ENCODE measurements at regions not wholly inside any gene's neighbourhood (a gene's known extent, or its start where the extent isn't known, plus 50 kb on each side); places are given as distances from the start of the nearest gene placed in this dataset.
"Not testable (repeated sequence)": the region's sequence is repeated elsewhere in the genome, so short reads cannot be mapped to it uniquely, and the experiment has no call there.

GRCh38 chr16:5928476-5929065 lies 831.0 kb upstream of the EEF2KMT start:
- DNase-seq, result no peak

- no peak for DNase-seq
Observed at GRCh38 chr16:5925850-5926249, 828.3 kb upstream of the EEF2KMT start.

DNA sequence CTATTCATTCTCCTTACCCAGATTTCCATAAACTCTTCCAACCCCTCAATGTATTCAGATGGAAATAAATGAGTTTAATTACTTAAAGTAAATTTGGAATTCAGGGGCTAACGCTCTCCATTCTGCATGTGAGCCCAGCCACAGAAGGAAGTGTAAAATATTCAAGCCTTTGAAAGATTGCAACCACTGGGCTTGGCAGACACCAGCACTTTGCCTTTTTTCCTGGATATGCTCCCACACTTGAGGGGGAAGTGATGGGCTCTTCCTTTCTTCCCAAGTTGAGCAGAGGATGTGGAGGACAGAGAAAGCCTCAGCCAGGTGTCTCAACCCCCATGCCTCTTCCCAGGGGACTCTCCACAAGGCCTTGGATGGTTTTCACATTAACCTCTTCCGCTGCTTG lies 825.1 kb upstream of the EEF2KMT start:
- no peak for DNase-seq

DNA sequence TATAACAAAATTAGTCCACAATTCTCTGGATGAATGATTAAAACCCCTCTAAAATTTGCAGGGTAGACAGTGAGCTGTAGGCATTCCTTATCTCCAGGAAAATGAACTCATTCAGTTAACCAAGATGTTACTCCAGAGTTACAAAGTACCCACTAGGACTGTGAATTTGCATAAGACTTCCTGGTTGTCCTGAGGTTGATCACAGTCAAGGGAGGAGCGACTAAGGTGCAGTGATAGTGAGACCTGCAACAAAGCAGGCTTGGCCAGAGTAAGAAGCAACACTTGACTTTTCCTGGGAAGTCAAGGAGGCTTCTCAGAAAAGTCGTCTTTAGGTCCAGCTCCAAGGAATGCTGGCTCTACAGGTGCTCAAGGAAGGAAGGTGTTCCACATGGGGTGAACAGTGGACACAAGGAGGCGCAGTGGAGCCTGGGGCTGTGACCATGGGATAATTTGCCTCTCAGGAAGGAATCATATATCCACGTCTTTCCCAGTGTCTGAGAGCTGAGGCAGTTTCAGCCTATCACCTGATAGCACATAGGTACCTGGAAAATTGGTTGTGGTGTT lies 821.1 kb upstream of the EEF2KMT start:
- DNase-seq, result no peak

DNA sequence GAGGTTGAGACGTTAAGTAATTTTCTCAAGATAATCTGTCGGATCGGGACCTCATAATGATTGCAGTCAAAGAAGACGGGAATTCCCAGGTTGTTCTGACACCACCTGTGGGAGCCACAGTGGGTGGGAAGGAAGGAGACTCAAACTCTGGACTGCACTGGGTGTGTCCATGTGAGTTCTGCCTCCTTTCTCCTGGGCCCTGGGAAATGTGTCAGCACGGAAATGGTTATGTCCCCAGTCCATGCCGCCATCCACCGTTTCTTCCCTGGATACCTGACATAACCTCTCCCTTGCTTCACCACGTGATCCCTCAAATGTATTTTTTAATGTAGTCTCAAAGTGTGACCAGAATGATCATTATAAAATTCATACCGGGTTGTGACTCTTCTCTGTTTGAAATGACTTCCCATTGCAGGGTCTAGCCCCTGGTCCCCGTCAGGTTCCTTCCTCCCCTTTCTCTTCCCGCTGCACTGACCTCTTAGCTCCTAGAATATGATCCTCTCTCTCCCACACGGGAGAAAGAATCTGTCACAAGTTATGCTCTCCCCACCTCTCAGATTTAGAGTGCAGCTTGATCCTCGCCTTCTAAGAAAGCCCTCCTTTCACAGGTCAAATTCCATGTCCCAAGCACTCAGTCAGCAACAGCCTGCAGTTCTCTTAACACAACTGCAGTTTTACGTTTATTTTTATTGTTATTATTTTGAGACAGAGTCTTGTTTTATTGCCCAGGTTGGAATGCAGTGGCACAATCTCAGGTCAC lies 820.0 kb upstream of the EEF2KMT start:
- no peak for DNase-seq

- no peak for DNase-seq
Observed at GRCh38 chr16:5916711-5917191, 819.2 kb upstream of the EEF2KMT start.

GRCh38 chr16:5911241-5911640 lies 813.6 kb upstream of the EEF2KMT start:
- no peak for DNase-seq

- not testable (repeated sequence) for DNase-seq
Observed at GRCh38 chr16:5909556-5909955, 812.0 kb upstream of the EEF2KMT start.

- no peak for DNase-seq
Observed at GRCh38 chr16:5907544-5907943, 809.9 kb upstream of the EEF2KMT start.

GRCh38 chr16:5906351-5906750 lies 808.8 kb upstream of the EEF2KMT start:
- DNase-seq, result no peak

- DNase-seq, result no peak
Observed at GRCh38 chr16:5905935-5906334, 808.3 kb upstream of the EEF2KMT start.

DNA sequence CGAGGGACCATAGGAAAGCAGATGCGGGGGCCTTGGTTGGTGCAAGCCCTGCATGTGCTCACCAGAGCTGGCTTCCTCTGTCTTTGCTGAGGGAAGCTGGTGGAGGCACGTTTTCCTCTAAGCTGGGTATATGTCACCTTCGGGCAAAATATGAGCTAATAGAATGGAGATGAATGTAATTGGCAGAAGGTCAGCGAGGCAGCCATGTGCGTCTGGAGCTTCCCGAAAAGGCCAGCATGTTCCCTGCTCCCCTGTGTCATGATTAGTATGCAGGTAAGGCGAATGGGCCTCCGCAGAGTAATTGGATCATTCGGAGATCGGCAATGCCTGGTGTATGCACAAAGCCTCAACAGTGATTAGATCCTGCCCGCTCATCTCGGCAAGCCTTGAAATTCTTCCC lies 806.2 kb upstream of the EEF2KMT start:
- DNase-seq, result no peak

DNA sequence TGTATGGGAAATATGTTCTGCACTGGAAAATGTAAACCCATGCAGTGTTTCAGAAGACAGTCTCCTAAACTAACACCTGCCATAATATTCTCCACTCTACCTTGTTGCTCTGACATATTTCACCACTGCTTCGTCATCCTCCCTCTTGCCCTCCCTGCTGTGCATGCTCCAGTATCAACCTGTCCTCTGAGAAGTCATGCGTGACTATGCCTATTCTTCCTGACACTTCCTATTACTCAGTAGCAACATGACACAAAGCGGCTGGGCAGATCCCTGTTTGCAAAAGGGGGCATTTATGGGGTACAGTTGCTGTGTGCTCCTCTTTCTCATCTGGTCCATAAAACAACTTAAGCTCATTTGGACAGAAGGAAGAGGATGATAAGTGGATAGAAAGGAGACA lies 805.6 kb upstream of the EEF2KMT start:
- DNase-seq, result no peak

GRCh38 chr16:5900046-5900445 lies 802.5 kb upstream of the EEF2KMT start:
- DNase-seq, result no peak

DNA sequence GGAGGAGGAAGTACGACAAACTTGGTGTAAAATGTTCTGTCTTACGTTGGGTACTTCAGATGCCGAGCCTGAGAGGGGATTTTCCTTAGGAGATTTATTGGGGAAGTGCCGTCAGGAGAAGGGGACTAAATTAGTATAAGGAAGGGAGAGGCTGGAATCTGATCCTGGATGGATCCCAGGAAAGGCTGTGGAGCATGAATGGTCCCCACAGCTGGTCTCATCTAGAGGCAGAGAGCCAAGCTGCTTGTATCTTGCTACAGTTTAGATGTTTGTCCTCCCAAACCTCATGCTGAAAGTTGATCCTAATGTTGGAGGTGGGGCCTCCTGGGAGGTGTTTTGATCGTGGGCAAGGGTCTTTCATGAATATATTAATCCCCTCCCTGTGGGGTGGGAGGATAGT lies 798.4 kb upstream of the EEF2KMT start:
- DNase-seq, result no peak

DNA sequence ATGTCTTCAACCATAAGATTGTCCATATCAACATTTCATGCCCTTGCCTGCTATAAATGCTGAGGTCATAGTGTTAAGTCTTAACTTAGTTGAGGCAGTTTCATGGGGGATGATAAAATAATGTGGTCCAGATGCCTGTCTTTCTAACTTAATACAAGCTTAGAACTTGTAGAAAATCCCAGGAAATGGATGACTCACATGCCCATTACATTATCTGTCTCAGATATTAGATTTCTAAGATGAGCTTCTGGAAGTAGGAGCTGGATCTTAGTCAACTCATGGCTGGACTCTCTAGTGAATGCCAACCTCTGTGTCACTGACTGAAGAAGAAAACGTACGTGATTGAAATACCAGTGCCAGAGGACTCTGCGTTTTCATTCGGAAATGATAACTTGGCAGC lies 797.5 kb upstream of the EEF2KMT start:
- no peak for DNase-seq

DNA sequence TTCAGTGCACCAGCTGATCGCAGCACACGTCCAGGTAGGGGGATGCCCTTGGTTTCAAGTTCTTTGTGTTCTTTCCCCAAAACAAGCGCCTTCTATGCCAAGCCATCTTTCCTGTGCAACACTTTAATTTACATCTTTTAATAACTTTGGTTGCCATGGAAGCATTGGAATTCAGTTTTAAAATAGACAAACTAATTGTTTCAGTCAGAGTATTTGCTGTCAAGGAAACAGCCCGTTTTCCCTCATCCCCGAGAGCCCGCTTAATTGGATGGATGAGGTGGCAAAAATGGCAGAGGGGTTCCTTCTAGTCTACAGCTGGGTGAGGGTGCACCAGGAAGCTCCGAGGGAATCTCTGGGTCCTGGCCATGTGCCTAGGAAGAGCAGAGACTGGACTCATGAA lies 793.7 kb upstream of the EEF2KMT start:
- no peak for DNase-seq

- no peak for DNase-seq
Observed at GRCh38 chr16:5885521-5885920, 787.9 kb upstream of the EEF2KMT start.

DNA sequence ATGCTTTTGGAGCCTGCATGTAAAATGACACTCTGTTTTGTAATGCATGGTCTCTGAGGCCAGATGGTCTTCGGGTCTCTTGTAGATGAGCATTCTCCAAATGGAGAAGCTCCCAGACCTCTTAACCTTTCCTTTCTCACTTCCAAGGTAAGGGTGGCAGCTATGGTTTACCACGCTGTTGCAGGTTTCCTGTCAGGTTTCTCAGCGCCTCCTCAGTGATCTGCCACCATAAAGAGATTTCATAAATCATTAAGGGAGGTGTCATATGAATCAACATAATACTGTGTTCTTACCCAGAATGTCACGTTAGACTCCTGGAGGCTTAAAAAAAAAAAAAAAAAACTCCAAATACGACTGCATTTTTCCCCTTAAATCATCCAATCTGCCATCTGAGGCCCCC lies 787.4 kb upstream of the EEF2KMT start:
- DNase-seq, result no peak

DNA sequence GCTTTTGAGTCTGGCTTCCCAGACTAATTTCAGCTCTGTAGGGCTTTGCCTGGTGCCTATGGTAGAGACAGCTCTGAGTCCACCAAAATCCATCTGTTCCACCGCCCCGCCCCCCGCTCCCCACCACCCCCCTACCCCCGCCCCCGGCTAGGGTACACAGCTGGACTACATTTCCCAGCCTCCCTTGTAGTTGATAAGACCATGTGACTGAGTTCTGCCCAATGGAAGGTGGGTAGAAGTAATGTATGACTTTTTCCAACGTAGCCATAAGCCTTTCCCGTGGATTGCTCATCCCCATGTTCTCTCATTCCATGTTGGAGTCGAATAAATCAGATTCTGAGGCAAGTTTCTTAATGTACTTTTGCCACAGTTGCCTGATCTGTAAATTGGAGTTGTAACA lies 786.7 kb upstream of the EEF2KMT start:
- DNase-seq, result no peak

- DNase-seq, result no peak
Observed at GRCh38 chr16:5882087-5882640, 784.6 kb upstream of the EEF2KMT start.

DNA sequence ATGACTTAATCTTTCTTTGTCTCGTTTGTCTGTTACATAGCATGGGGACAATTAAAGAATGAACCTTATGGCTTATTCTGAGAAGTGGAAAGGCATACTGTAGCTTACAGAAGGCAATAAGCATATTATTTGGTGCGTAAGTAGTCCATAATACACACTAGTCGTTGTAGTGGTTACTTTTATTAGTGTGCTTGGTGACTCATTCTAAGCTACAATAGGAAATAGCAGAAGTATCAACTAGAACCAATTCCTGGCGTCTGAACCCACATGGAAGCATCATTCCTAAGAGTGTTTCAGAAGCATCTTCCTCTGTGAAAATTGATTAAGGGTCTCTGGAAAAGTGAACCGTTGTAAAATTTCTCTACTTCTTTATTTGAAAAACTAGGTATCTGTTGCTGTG lies 777.8 kb upstream of the EEF2KMT start:
- no peak for DNase-seq

DNA sequence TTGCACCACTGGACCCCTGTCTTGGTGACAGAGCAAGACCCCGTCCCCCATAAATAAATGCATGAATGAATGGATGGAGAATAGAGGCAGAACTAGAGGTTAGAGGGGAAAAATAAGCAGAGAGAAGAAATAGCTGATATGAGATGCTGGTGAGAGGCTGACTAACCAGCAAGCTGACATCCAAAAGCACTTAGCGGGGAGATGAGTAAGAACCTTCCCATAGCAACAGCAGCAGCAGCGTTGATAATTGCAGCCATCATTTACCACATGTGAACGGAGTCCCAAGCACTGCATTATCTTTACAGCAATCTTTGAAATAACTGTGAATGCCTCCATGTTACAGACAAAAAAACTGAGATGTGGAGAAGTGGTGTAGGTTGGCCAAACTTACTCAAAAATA lies 777.3 kb upstream of the EEF2KMT start:
- no peak for DNase-seq

GRCh38 chr16:5873221-5873620 lies 775.6 kb upstream of the EEF2KMT start:
- no peak for DNase-seq

Measured in activated CD4-positive, alpha-beta T cell treated with anti-CD3 and anti-CD28 coated beads, Interleukin-2, Interleukin-6, amounts not matched to agents 100 ng/mL and 50 ng/mL, durations not matched to agents 16 hours and 8 hours (primary cell).